OCI-LY7 (cell line): ENCODE measurements at regions not wholly inside any gene's neighbourhood (a gene's known extent, or its start where the extent isn't known, plus 50 kb on each side); places are given as distances from the start of the nearest gene placed in this dataset.

Experiments used
- BruUV-seq: library from RNA; stranded (reverse); fragments of 400-500 nt; replicated peaks from 2 replicates; lab custom pipeline; 2021; lab: Mats Ljungman, UMichigan
- CTCF ChIA-PET: fragments of 300-600 bp; sonication (Branson Sonifier 250); formaldehyde crosslinking; loops from one replicate; lab custom pipeline; 2022; ENCODE audit warnings: antibody characterized with exemption; ENCODE audit not compliant: unreplicated experiment; lab: Charles Lee
- POLR2A ChIA-PET: fragments of 300-600 bp; sonication (Branson Sonifier 250); formaldehyde crosslinking; loops from one replicate; lab custom pipeline; 2022; ENCODE audit warnings: antibody characterized with exemption; lab: Charles Lee
- DNase-seq: peaks from one replicate; pipeline ENCODE4 v3.0.0-alpha.2; 2015; ENCODE audit warnings: low spot score
- H2AFZ ChIP-seq: fragments of 200-600 bp; sonication (generic), shearing (Covaris generic); 2 replicates; pipeline ENCODE4 v1.6.1; 2014; ENCODE audit warnings: mild to moderate bottlenecking, antibody characterized with exemption, low read length, moderate library complexity
- H3K27ac ChIP-seq: fragments of 200-600 bp; sonication (generic); 2 replicates; pipeline ENCODE4 v1.5.1; 2014; ENCODE audit warnings: mixed run types, low read depth, mild to moderate bottlenecking, moderate library complexity, low read length, inconsistent platforms; ENCODE audit not compliant: poor library complexity, severe bottlenecking
- H3K36me3 ChIP-seq: fragments of 200-600 bp; sonication (generic); 2 replicates; pipeline ENCODE4 v1.6.1; 2014; ENCODE audit warnings: mild to moderate bottlenecking, antibody characterized with exemption, low read length, moderate library complexity, mixed read lengths; ENCODE audit not compliant: insufficient read depth
- H3K4me1 ChIP-seq: fragments of 200-600 bp; sonication (generic); 2 replicates; pipeline ENCODE4 v1.5.1; 2014; ENCODE audit warnings: mild to moderate bottlenecking, low read length; ENCODE audit not compliant: insufficient read depth, poor library complexity, severe bottlenecking
- H3K4me2 ChIP-seq: fragments of 200-600 bp; sonication (generic); 2 replicates; pipeline ENCODE4 v1.6.1; 2014; ENCODE audit warnings: mild to moderate bottlenecking, low read length
- H3K4me3 ChIP-seq: fragments of 200-600 bp; sonication (generic); 2 replicates; pipeline ENCODE4 v1.5.1; 2014; ENCODE audit warnings: mild to moderate bottlenecking, low read depth, low read length; ENCODE audit not compliant: poor library complexity, severe bottlenecking
- H3K79me2 ChIP-seq: fragments of 200-600 bp; sonication (generic); 2 replicates; pipeline ENCODE4 v1.6.1; 2016; ENCODE audit warnings: low read depth, mild to moderate bottlenecking, low read length, moderate library complexity, mixed read lengths; ENCODE audit not compliant: insufficient read depth
- H3K9me2 ChIP-seq: fragments of 200-600 bp; sonication (generic); 2 replicates; pipeline ENCODE4 v1.6.1; 2016; ENCODE audit warnings: mild to moderate bottlenecking, low read length, mixed read lengths; ENCODE audit not compliant: insufficient read depth
- H3K9me3 ChIP-seq: fragments of 200-600 bp; sonication (generic); 2 replicates; pipeline ENCODE4 v1.6.1; 2014; ENCODE audit warnings: mild to moderate bottlenecking, mixed run types, low read length, mixed read lengths
- H4K20me1 ChIP-seq: fragments of 200-600 bp; sonication (generic); 2 replicates; pipeline ENCODE4 v1.6.1; 2014; ENCODE audit warnings: mild to moderate bottlenecking, antibody characterized with exemption, low read length, moderate library complexity, mixed read lengths; ENCODE audit not compliant: insufficient read depth
- CTCF ChIP-seq: fragments of 200-600 bp; sonication (generic); conservative IDR thresholded peaks from 2 replicates; pipeline ENCODE4 v1.5.1; 2014; ENCODE audit warnings: mild to moderate bottlenecking, antibody characterized with exemption, low read length, moderate library complexity, mixed read lengths
- EZH2phosphoT487 ChIP-seq: fragments of 200-600 bp; sonication (generic); IDR thresholded peaks from 2 replicates; pipeline ENCODE4 v1.6.1; 2018; ENCODE audit warnings: low read depth, borderline replicate concordance, mild to moderate bottlenecking, mixed run types, antibody characterized with exemption, low read length, moderate library complexity, mixed read lengths
- intact Hi-C: fragments of 100-400 bp; cut with micrococcal nuclease; formaldehyde crosslinking; loops from one replicate; pipeline ENCODE4 v1.10.0; 2022; ENCODE audit not compliant: unreplicated experiment

DNA sequence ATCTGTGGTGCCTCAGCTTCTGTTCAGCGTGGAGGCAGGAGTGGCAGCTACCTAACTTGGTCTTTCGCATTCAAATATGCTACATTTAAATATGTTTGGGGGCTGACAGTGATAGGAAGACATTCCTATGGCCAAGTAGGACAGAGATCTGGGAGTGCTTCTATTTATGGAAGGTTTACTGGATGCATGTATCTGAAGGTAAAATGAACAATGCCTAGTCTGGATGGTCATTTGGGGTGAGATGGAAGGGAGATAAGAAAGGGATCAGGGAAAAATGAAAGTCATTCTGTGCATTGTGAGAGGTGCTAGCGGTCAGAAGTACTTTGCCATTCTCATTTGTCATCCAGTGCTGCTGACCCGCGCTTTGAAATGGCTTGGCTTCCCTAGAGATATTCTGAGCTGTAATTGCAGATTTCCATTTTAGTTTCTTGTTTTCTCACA lies 107.3 kb upstream of the FOXN2 start:
- Histone ChIP-seq H3K9me3 (no peaks in the 10 kb centered on the region), H3K27ac (no peak overlapping the region), H3K4me1 (no peaks in the 10 kb centered on the region), H3K4me2 (no peak overlapping the region), H3K79me2 (no peaks in the 10 kb centered on the region), H3K4me3 (no peak overlapping the region), H2AFZ (no peak overlapping the region), H3K36me3 (no peaks in the 10 kb centered on the region), H4K20me1 (no peaks in the 10 kb centered on the region), H3K9me2 (no peaks in the 10 kb centered on the region)
- ChIA-PET POLR2A (interaction anchor here (1.0 kb wide), 1 partner anchor 61 kb away, joined by 5 read pairs; no protein-coding TSS in a partner anchor), CTCF (no interaction called here)
- BruUV-seq, result no TSS peak
- TF ChIP-seq EZH2phosphoT487, result no peak
- no peak for TF ChIP-seq CTCF
- DNase-seq, result no peak
- intact Hi-C loops, result no loop called here

DNA sequence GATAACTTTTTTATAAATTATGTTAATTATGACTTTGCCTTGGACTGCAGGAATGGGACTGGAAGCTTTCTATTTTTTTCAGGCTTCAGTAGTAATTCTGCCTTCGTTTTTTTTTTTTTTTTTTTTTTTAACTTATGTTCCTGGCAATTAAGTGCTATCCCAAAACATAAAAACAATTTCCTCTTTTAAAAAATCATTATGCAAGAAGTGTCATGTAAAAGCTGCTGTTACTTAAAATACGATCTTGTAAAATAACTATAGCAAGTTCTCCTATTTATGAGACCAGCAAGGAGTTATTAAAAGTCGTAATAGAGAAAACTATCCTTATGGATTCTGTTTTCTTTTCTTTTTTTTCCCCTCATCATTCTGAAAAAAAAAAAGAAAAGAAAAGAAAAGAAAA lies 106.6 kb upstream of the FOXN2 start:
- Histone ChIP-seq H3K4me3 (no peak overlapping the region), H3K36me3 (no peaks in the 10 kb centered on the region), H3K9me3 (no peaks in the 10 kb centered on the region), H4K20me1 (no peaks in the 10 kb centered on the region), H3K9me2 (no peaks in the 10 kb centered on the region), H3K4me1 (no peaks in the 10 kb centered on the region), H3K79me2 (no peaks in the 10 kb centered on the region), H3K4me2 (no peak overlapping the region), H3K27ac (no peak overlapping the region), H2AFZ (no peak overlapping the region)
- ChIA-PET POLR2A (interaction anchor here (1.0 kb wide), 1 partner anchor 61 kb away, joined by 5 read pairs; no protein-coding TSS in a partner anchor), CTCF (no interaction called here)
- BruUV-seq, result no TSS peak
- no peak for TF ChIP-seq CTCF
- TF ChIP-seq EZH2phosphoT487, result no peak
- no peak for DNase-seq
- intact Hi-C loops, result no loop called here

DNA sequence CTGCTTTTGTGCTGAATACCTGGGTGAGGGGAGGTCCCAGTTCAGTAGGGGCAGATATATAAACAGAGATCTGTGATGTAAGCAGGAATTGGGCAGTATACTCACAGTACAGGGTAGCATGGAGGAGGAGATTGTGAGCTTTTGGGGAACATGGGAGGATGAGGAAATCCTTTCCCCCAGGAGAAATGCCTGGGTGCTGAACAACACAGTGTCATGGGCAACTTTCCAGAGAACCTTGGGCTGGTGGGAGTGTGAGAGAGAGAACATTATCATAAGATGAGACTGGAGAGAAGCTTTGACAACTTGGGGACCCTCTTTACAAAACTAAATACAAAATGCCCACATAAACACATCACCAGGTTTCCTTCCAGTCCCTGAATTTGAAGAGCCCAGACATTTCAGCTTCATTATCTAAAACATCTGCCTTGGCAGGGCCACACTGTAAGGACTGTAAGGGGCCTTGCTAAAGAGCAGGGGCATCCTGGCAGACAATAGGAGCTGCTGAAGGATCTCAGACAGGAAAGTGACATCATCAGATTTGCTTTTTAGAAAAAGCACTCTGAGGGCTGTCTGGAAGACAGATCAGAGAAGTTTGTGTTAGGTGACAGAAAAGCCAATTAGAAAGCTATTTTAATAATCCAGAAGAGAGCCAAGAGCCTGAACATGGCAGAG lies 105.1 kb upstream of the FOXN2 start:
- Histone ChIP-seq H3K4me3 (no peak overlapping the region), H3K27ac (no peak overlapping the region), H3K79me2 (no peaks in the 10 kb centered on the region), H3K4me1 (no peaks in the 10 kb centered on the region), H4K20me1 (no peaks in the 10 kb centered on the region), H3K36me3 (no peaks in the 10 kb centered on the region), H3K9me3 (no peaks in the 10 kb centered on the region), H2AFZ (no peak overlapping the region), H3K9me2 (no peaks in the 10 kb centered on the region), H3K4me2 (no peak overlapping the region)
- CTCF ChIA-PET, result no interaction called here
- POLR2A ChIA-PET, result interaction anchor here (0.9 to 1.0 kb wide), 3 partner anchors 9 to 47 kb away, joined by 3 to 4 read pairs (median 3); no protein-coding TSS in a partner anchor
- BruUV-seq, result no TSS peak
- DNase-seq, result no peak
- TF ChIP-seq CTCF (no peak), EZH2phosphoT487 (no peak)
- intact Hi-C loops, result no loop called here
